ENCODE measurements at regions not wholly inside any gene's neighbourhood (a gene's known extent, or its start where the extent isn't known, plus 50 kb on each side); places are given as distances from the start of the nearest gene placed in this dataset.

DNA sequence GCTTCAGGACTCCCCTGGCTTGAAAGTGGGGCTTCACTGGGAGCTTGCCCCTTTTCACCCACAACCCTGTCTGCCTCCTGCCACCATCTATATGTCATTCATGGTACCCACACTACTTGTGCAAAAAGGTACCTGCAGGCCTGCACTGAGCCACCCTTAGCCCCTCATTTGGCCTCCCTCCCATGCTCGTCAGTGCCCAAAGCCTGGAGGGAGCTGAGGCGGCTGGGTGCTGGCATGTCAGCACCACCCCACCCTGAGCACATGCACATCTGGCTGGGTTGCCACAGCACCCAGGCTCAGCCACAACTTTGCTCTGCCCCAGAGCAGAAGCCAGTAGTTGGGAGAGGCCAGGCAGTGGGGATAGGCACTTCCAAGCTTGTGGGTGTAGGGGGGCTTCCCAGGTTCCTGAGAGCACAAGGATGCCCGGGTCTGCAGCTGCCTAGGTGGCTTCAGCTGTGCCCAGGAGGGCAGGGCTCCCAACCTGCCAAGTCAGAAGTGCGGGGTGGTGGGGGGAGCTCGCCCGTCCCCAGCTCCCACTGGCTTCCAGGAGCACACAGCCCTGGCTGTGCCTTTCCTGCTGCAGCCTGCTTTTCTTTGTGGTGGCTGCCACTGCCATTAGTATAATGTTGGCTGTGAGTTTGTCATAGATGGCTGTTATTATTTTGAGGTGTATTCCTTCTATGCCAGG, 1054.6 kb upstream of the EPHA6 start:
- in situ Hi-C loops (cut with HindIII; ENCODE audit: low sequenced_read_pairs) = no loop called here
- no peak for DNase-seq (ENCODE audit: low read depth)
- H3K4me3 ChIP-seq (ENCODE audit: low read depth, low read length) = no peak overlapping the region
- TF ChIP-seq, protein P1, sequence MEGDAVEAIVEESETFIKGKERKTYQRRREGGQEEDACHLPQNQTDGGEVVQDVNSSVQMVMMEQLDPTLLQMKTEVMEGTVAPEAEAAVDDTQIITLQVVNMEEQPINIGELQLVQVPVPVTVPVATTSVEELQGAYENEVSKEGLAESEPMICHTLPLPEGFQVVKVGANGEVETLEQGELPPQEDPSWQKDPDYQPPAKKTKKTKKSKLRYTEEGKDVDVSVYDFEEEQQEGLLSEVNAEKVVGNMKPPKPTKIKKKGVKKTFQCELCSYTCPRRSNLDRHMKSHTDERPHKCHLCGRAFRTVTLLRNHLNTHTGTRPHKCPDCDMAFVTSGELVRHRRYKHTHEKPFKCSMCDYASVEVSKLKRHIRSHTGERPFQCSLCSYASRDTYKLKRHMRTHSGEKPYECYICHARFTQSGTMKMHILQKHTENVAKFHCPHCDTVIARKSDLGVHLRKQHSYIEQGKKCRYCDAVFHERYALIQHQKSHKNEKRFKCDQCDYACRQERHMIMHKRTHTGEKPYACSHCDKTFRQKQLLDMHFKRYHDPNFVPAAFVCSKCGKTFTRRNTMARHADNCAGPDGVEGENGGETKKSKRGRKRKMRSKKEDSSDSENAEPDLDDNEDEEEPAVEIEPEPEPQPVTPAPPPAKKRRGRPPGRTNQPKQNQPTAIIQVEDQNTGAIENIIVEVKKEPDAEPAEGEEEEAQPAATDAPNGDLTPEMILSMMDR (IDR thresholded peaks at IDR 0.05; ENCODE audit: low read depth, low read length, missing control alignments) = no peak

DNA sequence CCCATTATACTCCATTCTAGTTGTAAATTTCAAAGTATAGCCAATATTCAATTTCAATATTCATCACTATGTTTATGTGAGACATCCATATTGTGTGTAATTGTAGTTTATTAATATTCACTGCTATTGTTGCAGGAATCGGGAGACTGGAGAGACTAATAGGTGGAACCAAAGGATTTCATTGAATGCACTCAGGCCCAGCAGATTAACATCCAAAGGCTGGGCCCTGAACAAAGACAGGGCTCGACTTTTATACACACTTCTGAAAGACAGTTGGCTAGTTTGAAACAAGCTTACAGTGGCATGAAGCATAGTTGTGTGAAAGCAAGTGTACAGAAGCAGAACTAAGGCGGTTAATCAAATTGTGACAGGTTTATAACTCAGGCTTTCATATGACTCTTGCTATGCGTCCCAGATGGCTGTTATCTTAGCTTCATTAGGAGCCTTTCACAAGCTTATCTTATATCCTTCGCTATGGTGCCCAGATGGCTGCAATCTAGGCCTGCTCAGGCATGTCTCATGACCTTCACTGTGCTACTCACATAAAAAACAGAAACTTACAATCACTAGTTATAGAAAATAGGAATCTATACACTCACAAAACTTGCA, 1038.8 kb upstream of the EPHA6 start:
- H3K4me3 ChIP-seq (ENCODE audit: low read depth, low read length) = no peak overlapping the region
- DNase-seq (ENCODE audit: low read depth) = no peak
- in situ Hi-C loops (cut with HindIII; ENCODE audit: low sequenced_read_pairs) = no loop called here
- TF ChIP-seq, protein P1 (IDR thresholded peaks at IDR 0.05; ENCODE audit: low read depth, low read length, missing control alignments) = no peak

DNA sequence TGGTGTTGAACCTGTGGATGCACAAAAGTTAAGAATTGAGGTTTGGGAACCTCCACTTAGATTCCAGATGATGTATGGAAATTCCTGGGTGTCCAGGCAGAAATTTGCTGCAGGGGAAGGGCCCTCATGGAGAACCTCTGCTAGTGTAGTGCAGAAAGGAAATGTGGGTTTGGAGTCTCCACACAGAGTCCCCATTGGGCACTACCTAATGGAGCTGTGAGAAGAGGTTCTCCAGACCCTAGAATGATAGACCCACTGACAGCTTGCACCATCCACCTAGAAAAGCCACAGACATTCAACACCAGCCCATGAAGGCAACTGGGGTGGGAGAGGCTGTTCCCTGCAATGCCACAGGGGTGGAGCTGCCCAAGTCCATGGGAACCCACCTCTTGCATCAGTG, 1032.8 kb upstream of the EPHA6 start:
- in situ Hi-C loops (cut with HindIII; ENCODE audit: low sequenced_read_pairs) = no loop called here
- TF ChIP-seq, protein P1 (IDR thresholded peaks at IDR 0.05; ENCODE audit: low read depth, low read length, missing control alignments) = no peak
- no peak for DNase-seq (ENCODE audit: low read depth)
- no peak overlapping the region for H3K4me3 ChIP-seq (ENCODE audit: low read depth, low read length)

DNA sequence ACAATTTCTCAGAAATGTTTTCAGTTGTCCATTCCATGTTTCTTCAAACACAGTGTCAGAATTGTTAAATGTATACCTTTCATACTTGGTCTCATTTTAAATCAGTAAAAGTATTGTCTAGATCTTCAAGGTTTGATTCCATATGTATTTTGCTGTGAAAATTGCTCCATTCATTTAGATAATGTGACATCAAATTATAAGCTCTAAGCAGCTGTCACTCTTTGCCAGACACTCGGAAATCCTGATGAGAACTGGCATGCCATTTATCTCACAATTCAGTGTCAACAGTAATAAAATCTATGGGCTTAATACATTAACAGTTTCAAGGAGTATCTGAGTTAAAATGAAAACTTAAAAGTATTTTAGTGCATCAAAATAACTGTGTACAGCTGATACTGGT, 1025.3 kb upstream of the EPHA6 start:
- in situ Hi-C loops (cut with HindIII; ENCODE audit: low sequenced_read_pairs) = no loop called here
- no peak for DNase-seq (ENCODE audit: low read depth)
- no peak overlapping the region for H3K4me3 ChIP-seq (ENCODE audit: low read depth, low read length)
- TF ChIP-seq, protein P1 (IDR thresholded peaks at IDR 0.05; ENCODE audit: low read depth, low read length, missing control alignments) = no peak

DNA sequence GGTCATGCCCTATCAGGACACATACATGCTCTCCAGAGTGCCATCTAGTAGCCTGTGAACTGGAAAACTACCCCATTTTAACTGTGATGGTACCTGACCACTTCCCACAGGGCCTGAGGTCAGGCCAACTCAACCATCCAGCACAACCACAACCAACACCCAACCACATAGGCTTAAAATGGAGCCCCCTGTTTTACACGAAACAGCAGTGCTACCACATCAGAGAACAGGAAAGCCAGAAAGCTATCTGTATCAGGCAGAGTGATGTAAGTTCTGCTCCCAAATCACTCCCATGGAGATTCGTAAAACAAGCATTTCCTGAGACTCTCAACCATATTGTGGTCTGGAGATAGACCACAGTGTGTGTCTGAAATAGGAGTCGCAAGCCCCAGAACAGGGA, 1017.3 kb upstream of the EPHA6 start:
- in situ Hi-C loops (cut with HindIII; ENCODE audit: low sequenced_read_pairs) = no loop called here
- TF ChIP-seq, protein P1 (IDR thresholded peaks at IDR 0.05; ENCODE audit: low read depth, low read length, missing control alignments) = no peak
- no peak overlapping the region for H3K4me3 ChIP-seq (ENCODE audit: low read depth, low read length)
- DNase-seq (ENCODE audit: low read depth) = no peak

DNA sequence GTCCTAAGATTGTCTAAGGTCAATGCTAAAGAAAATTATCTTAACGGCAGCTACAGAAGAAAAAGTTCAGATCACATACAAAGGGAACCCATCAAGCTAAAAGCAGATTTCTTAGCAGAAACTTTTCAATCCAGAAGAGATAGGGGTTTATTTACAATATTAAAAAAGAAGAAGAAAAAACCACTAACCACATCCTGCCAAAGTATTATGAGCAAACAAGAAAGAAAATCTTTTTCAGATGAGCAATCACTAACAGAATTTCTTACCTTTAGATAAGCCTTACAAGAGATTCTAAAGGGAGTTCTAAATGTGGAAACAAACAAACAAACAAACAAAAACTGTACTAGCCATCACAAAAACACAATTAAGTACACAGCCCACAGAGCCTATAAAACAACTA, 1015.8 kb upstream of the EPHA6 start:
- in situ Hi-C loops (cut with HindIII; ENCODE audit: low sequenced_read_pairs) = no loop called here
- H3K4me3 ChIP-seq (ENCODE audit: low read depth, low read length) = no peak overlapping the region

More for the DNA sequence above, 1015.8 kb upstream of the EPHA6 start:
- no peak for DNase-seq (ENCODE audit: low read depth)
- TF ChIP-seq, protein P1 (IDR thresholded peaks at IDR 0.05; ENCODE audit: low read depth, low read length, missing control alignments) = no peak

All from astrocyte of the cerebellum (primary cell).